NCI-H1694 (cell line): ENCODE measurements at regions not wholly inside any gene's neighbourhood (a gene's known extent, or its start where the extent isn't known, plus 50 kb on each side); places are given as distances from the start of the nearest gene placed in this dataset.
"Not testable (repeated sequence)": the region's sequence is repeated elsewhere in the genome, so short reads cannot be mapped to it uniquely, and the experiment has no call there.

Experiments
- DNase-seq: peaks from one replicate; lab custom pipeline; 2025; lab: John Stamatoyannopoulos, UW

DNA sequence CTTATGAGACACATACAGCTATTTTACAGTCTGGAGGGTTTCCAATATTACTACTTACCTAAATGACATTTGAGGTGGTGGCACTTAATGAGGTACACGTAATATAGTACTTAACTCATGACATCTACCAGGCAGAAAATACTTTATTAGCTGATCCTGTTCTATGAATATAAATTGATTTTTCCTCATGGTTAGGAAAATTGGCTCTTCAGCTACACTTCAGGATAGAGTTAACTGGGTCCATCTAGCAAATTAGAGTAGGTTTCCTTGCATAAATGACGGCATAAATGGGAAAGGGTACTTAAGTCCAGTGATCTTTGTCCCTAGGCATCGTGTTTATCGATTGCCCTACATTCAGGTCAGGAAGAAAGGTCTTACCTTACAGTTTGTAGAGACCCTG lies 988.8 kb upstream of the TMPRSS15 start:
- no peak for DNase-seq

DNA sequence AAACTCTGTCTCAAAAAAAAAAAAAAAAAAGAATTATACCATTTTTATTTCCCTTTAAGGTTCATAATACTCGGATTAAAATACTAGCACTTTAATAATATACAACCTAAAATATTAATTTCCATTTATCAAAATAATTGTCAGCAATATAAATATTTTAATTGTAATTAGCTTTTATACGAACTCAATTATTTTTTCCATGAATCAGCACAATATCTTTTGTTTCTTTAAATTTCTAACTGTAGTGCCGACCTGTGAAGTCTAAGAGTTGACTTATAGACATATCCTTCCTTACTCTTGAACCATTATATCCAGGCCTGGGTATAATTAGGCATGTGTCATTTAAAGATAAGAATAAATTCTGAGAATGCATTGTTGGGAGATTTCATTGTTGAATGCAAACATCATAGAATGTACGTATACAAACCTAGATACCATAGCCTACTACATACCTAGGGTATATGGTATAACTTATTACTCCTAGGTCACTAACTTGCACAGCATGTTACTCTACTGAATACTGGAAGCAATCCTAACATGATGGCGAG lies 996.7 kb upstream of the TMPRSS15 start:
- DNase-seq: no peak

DNA sequence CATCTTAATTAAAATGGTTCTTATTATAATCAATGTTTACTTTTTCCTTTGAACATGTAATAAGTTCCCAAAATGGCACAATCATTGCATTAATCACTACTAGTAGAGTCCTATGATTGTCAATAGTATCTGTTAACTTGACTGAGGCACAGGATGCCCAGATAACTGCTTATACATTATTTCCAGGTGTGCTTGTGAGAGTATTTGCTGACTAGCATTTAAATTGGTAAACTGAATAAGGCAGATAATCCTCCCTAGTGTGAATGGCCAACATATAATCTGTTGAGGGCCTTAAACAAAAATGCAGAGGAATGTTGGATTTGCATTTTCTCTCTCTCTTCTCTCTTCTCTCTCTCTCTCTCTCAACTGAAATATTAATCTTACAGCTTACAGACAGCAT lies 999.3 kb upstream of the TMPRSS15 start:
- no peak for DNase-seq

DNA sequence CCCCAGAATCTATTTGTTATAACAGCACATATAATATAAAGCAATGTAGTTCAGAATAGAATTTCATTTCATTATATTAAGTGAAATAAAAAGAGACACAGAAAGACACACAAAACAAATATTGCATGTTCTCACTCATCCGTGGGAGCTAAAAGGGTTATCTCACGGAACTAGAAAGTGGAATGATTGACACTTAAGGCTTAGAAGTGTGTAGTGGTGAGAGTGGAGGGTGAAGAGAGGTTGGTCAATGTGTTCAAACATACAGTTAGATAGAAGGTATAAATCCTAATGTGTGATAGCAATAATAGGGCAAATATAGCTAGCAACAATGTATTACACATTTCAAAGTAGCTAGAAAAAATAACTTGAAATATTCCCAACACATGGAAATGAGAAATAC lies 1001.7 kb upstream of the TMPRSS15 start:
- no peak for DNase-seq

GRCh38 chr21:19420565-19420964 lies 1017.0 kb upstream of the TMPRSS15 start:
- DNase-seq: no peak

- DNase-seq: no peak
Observed at GRCh38 chr21:19433623-19434022, 1030.0 kb upstream of the TMPRSS15 start.

DNA sequence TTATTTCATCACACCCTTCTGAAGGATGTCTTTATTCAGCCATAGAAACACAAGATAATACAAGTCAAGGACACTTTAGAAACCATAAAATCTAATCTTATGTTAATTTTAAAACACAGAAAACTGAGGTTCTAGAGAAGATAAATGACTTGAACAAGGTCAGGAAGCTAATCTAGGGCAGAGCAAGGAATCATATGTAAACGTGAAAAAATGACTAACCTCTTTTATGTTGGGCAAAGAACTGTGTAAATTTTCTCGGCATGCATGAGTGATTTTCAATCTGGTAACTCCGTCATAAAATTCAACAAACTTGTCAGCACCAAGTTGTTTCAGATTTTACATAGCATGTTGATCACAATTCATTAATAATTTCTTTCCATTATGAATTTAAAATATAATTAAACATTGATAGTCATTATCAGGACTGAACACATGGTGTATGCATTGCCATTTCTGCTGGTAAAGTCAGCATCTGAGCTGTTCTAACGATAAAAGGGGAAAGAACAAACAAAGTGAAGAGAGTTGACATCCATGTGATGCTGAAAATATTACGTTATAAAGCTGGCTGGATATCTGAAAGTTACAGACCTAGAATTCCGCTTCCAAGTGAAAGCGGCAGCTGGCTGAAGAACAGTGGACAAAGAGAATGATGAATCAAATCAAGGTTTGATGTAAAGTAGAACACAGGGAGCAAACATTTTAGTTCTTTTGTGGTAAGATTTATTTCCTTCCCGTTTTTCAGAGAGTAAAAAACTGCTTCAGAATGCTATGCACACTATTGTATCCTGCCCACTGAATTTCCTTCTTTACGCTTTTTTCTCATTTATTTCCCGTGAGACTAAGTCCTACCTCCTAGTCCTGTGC lies 1037.4 kb upstream of the TMPRSS15 start:
- no peak for DNase-seq

GRCh38 chr21:19458295-19458694 lies 1054.7 kb upstream of the TMPRSS15 start:
- DNase-seq: no peak

- DNase-seq: no peak
Observed at GRCh38 chr21:19461481-19462205, 1058.1 kb upstream of the TMPRSS15 start.

GRCh38 chr21:19463966-19464365 lies 1060.4 kb upstream of the TMPRSS15 start:
- no peak for DNase-seq

DNA sequence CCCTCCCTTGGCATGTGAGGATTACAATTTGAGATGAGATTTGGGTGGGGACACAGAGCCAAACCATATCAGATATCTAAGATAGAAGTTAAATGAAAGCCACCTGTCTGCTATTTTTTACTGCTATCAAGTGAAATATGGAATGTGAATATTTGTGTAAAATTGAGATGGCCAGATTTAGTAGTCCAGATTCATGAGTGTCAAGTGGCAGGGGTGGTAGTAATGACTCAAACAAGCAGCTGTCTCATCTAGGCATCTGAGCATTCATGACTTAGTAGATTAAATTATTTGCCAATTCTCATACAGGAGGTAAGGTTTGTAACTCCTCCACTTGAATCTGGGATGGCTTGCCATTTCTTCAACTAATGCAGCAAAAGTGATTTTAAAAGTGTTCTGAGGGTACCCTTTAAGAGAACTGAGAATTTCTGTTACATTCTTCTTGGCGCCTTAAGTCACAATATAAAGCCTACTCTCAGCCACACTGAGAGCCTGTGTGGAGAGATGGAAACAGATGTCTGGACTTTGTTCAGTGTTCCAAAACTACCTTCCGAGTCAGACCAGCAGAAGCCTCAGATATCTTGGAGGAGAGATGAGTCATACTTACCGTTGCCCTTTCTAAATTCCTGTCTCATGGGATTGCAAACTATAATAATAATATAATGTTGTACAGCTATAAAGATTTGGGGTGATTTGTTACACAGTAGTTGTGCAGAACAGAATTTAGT lies 1065.6 kb upstream of the TMPRSS15 start:
- DNase-seq: no peak

DNA sequence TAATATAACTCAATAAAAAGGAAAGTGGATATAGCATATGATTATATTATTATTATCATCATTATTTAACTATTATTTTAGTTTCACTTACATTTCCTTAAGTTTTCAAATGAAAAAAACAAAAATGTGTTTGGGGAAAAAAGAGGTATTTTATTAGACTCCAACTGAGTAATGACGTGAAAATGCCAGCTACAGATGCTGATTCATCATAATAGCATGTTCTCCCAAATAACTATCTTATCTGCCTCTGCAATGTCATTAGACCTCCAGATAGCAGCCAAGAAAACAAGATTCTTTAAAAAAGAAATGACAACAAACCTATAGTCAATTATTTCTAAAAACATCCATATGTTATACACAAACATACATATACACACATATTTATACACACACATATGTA lies 1071.9 kb upstream of the TMPRSS15 start:
- DNase-seq: no peak

DNA sequence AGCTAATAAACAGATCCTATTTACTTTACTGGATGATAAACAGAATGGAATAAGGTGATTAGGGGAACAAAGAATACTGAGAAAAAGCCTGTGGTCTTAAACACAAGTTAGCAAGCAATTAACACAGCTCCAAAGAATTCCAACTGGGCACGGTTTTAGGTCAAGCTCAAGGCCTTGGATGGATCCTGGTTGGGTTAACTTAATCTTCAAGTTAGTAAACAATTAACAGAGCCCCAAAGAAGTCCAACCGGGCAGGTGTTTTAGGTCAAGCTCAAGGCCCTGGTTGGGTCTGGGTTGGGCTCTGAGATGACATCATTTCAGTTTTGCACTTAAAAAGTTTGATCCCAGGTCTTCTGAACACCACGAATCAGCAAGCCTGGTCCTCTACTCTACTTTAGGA lies 1086.3 kb upstream of the TMPRSS15 start:
- DNase-seq: no peak

GRCh38 chr21:19490481-19490880 lies 1086.9 kb upstream of the TMPRSS15 start:
- no peak for DNase-seq

DNA sequence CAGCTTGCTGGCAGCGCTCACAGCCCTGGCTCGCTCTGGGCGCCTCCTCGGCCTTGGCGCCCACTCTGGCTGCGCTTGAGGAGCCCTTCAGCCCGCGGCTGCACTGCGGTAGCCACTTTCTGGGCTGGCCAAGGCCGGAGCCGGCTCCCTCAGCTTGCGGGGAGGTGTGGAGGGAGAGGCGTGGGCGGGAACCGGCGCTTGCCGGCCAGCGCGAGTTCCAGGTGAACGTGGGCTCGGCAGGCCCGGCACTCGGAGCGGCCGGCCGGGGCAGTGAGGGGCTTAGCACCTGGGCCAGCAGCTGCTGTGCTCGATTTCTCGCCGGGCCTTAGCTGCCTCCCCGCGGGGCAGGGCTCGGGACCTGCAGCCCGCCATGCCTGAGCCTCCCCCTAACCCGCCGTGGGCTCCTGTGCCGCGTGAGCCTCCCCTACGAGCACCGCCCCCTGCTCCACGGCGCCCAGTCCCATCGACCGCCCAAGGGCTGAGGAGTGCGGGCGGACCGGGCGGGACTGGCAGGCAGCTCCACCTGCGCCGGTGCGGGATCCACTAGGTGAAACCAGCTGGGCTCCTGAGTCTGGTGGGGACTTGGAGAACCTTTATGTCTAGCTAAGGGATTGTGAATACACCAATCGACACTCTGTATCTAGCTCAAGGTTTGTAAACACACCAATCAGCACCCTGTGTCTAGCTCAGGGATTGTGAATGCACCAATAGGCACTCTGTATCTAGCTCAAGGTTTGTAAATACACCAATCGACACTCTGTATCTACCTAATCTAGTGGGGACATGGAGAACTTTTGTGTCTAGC lies 1090.1 kb upstream of the TMPRSS15 start:
- not testable (repeated sequence) for DNase-seq

DNA sequence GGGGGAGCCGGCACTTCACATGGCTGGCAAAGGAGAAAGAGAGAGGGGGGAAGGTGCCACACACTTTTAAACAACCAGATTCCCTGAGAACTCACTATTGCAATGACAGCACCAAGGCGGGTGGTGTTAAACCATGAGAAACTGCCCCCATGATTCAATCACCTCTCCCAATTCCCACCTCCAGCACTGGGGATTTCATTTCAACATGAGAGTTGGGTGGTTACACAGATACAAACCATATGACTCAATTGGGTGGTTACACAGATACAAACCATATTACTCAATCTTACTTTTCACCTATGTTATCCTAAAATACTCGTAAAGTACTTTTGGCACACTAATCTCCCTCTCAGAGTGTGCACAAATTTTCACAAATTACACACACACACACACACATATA lies 1097.5 kb upstream of the TMPRSS15 start:
- no peak for DNase-seq

- DNase-seq: no peak
Observed at GRCh38 chr21:19507682-19508260, 1104.2 kb upstream of the TMPRSS15 start.

- no peak for DNase-seq
Observed at GRCh38 chr21:19508442-19508841, 1104.9 kb upstream of the TMPRSS15 start.

- no peak for DNase-seq
Observed at GRCh38 chr21:19508844-19509243, 1105.3 kb upstream of the TMPRSS15 start.

DNA sequence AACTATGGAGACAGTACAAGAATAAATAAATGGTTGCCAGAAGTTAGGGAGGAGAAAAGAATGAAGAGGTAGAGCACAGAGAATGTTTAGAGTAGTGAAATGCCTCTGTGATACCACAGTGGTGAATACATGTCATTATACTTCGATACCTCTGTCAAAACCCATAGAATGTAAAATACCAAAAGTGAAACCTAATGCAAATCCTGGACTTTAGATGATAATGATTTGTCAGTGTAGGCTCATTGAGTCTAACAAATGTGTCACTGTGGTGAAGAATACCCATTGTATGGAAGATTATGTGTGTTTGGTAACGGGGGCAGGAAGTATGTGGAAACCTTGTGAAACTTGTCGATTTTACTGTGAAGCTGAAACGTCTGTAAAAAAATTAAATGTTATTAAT lies 1106.5 kb upstream of the TMPRSS15 start:
- no peak for DNase-seq

GRCh38 chr21:19510653-19511052 lies 1107.1 kb upstream of the TMPRSS15 start:
- no peak for DNase-seq
